ENCODE measurements at regions not wholly inside any gene's neighbourhood (a gene's known extent, or its start where the extent isn't known, plus 50 kb on each side); places are given as distances from the start of the nearest gene placed in this dataset.
"Not testable (repeated sequence)": the region's sequence is repeated elsewhere in the genome, so short reads cannot be mapped to it uniquely, and the experiment has no call there.

DNA sequence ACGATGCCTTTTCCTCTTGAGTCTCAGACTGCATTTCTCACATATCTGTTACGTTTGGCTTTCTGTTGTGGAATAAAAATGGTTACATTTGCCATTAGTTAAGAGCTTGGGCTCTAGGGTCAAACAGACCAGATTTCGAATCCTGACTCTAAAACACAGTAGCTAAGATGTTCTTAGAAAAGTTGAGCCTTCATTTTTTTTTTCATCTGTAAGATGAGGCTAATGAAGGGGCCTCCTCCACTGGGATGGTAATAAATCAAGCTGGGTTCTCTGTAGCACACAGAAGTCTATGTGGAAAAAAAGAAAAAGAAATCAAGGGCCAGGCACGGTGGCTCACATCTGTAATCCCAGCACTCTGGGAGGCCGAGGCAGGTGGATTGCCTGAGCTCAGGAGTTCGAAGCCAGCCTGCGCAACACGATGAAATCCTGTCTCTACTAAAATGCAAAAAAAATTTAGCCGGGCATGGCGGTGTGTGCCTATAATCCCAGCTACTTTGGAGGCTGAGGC lies 49.9 kb upstream of the CAPRIN1 start:
- H3K4me3 ChIP-seq (replicated peaks in 1 of 2; ENCODE audit: low read depth in 2 of 2, low read length in 2 of 2), result no peak overlapping the region
- TF ChIP-seq, protein P1, sequence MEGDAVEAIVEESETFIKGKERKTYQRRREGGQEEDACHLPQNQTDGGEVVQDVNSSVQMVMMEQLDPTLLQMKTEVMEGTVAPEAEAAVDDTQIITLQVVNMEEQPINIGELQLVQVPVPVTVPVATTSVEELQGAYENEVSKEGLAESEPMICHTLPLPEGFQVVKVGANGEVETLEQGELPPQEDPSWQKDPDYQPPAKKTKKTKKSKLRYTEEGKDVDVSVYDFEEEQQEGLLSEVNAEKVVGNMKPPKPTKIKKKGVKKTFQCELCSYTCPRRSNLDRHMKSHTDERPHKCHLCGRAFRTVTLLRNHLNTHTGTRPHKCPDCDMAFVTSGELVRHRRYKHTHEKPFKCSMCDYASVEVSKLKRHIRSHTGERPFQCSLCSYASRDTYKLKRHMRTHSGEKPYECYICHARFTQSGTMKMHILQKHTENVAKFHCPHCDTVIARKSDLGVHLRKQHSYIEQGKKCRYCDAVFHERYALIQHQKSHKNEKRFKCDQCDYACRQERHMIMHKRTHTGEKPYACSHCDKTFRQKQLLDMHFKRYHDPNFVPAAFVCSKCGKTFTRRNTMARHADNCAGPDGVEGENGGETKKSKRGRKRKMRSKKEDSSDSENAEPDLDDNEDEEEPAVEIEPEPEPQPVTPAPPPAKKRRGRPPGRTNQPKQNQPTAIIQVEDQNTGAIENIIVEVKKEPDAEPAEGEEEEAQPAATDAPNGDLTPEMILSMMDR (IDR thresholded peaks at IDR 0.05; ENCODE audit: low read depth, low read length), result no peak
- no peak for DNase-seq (ENCODE audit: low read depth in 2 of 2)

DNA sequence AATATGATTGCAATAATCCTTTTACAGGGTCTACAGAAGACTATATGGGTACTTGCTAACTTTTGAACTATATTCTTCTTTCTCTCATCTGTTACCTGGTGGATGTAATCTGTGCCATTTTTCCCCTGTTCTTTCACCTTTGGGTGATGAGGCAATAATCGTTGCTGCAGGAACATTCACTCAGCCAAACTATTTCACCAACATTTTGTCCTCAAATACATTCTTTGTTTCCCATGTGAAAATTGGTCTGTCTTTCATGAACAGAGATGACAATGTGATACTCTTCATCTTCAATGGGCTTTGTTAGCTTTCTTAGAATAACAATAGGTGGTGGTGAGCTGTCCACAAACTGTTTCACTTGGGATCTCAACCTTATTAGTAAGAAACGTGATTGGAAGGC lies 52.1 kb upstream of the CAPRIN1 start:
- no peak for DNase-seq (ENCODE audit: low read depth in 2 of 2)
- no peak overlapping the region for H3K4me3 ChIP-seq (replicated peaks in 1 of 2; ENCODE audit: low read depth in 2 of 2, low read length in 2 of 2)
- TF ChIP-seq, protein P1 (IDR thresholded peaks at IDR 0.05; ENCODE audit: low read depth, low read length), result no peak

DNA sequence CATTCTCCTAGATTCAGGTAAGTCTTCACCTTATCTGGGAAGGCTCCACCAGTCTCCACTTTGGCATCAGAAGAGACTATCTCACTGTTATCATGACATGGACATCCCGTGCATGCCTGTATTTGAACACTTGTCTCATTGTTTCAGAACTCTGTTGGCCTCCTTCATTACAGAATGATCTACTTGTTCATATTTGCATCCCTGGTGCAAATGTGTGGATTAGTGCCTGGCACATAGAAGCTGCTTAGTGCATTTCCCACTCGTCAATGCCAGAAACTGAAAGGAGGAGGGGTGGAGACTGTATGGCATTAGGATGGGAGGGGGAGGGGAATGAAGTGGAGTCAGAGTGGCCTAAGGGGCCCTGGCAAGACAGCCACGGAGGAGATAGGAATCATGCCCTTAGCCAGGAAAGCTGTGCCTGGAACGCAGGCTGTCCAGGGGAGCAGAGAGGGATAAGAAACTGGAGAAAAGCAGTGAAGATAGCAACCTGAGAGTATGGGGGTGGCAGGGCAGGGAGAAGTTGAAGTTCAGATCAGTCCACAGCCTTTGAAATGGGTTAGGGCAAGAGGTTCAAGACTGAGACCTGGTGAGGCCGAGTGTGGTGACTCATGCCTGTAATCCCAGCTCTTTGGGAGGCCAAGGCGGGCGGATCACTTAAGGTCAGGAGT lies 53.8 kb upstream of the CAPRIN1 start:
- H3K4me3 ChIP-seq (replicated peaks in 1 of 2; ENCODE audit: low read depth in 2 of 2, low read length in 2 of 2), result no peak overlapping the region
- peak in 1 of 2 donors; percentile 29 for DNase-seq (ENCODE audit: low read depth in 2 of 2)

DNA sequence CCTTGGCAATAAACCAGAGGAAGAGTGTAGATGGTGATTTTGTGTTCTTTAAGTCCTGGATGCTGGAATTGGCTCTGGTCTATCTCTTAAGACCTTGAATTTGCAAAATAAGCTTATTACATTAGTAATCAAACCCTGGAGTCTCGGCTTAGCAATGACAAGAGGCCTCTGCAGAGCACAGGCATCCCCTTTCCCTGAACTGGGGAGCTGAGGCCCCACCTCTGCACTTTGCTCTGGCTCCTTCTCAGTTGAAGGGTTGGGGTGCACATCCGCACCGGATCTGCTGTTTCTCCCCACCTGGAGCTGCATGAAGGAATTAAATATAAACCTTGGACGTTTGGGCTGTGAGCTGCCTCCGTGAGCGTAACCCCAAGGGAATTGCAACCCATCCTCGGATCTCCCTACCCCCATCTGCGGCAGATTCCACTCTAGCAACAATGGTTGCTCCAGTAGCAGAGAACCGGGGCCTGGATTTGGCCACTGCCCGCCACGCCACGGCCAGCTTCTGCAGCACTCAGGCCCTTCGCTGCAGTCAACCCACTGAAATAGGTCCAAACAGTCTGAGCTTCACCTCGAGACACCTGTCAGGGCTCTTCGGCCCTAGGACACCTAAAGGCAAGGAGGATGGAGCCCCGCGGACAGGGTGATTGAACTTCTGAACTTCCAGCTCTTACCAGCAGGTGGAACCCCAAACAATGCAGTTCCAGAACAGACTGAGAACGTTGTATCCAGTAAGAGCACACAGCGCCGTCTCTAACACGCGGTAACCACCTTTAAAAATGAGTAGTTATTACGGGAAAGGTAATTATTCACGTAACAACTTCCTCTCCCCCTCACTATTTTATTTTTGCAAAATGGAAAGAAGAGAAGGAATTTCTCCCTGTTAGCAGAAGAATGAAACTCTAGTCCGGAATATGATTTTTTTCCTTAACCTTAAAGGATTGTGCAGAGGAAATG lies 54.8 kb upstream of the CAPRIN1 start:
- DNase-seq (ENCODE audit: low read depth in 2 of 2), result peak; percentile 82 to 83
- TF ChIP-seq, protein P1 (IDR thresholded peaks at IDR 0.05; ENCODE audit: low read depth, low read length), result peak; percentile 79
- no peak overlapping the region for H3K4me3 ChIP-seq (replicated peaks in 1 of 2; ENCODE audit: low read depth in 2 of 2, low read length in 2 of 2)

More for the DNA sequence above, 53.8 kb upstream of the CAPRIN1 start:
- TF ChIP-seq, protein P1 (IDR thresholded peaks at IDR 0.05; ENCODE audit: low read depth, low read length), result no peak

DNA sequence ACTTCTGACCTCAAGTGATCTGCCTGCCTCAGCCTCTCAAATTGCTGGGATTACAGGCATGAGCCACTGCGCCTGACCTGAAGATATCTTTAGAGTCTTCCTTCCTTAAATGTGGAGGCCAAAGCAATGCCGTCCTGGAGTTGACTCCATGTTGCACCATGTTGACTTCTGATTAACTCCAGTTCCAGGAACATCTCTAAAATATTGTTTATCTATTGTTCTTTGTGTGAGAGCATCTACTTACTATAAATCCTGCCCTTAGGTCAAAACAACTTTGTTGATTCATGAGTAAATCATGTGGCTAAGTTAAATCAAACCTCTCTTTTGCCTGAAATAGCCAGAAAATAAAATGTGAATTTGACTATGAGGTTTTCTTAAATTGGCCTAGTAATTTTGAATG lies 56.6 kb upstream of the CAPRIN1 start:
- TF ChIP-seq, protein P1 (IDR thresholded peaks at IDR 0.05; ENCODE audit: low read depth, low read length), result no peak
- DNase-seq (ENCODE audit: low read depth in 2 of 2), result no peak
- H3K4me3 ChIP-seq (replicated peaks in 1 of 2; ENCODE audit: low read depth in 2 of 2, low read length in 2 of 2), result no peak overlapping the region

DNA sequence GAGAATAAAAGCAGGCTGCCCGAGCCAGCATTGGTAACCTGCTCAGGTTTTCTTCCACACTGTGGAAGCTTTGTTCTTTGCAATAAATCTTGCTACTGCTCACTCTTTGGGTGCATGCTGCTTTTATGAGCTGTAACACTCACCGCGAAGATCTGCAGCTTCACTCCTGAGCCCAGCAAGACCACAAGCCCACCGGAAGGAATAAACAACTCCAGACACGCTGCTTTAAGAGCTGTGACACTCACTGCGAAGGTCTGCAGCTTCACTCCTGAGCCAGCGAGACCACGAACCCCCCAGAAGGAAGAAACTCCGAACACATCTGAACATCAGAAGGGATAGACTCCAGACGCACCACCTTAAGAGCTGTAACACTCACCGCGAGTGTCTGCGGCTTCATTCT lies 60.4 kb upstream of the CAPRIN1 start:
- H3K4me3 ChIP-seq (replicated peaks in 1 of 2; ENCODE audit: low read depth in 2 of 2, low read length in 2 of 2); DNase-seq (ENCODE audit: low read depth in 2 of 2): not testable (repeated sequence)

DNA sequence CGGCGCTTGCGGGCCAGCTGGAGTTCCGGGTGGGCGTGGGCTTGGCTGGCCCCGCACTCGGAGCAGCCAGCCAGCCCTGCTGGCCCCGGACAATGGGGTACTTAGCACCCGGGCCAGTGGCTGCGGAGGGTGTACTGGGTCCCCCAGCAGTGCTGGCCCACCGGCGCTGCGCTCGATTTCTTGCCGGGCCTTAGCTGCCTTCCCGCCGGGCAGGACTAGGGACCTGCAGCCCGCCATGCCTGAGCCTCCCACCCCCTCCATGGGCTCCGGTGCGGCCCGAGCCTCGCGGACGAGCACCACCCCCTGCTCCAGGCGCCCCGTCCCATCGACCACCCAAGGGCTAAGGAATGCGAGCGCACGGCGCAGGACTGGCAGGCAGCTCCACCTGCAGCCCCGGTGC lies 61.4 kb upstream of the CAPRIN1 start:
- not testable (repeated sequence) for DNase-seq (ENCODE audit: low read depth in 2 of 2); H3K4me3 ChIP-seq (replicated peaks in 1 of 2; ENCODE audit: low read depth in 2 of 2, low read length in 2 of 2)
